PC-9 (cell line): ENCODE measurements at regions not wholly inside any gene's neighbourhood (a gene's known extent, or its start where the extent isn't known, plus 50 kb on each side); places are given as distances from the start of the nearest gene placed in this dataset.

Source experiments
- CTCF ChIP-seq: fragments of 200-600 bp; sonication (generic); conservative IDR thresholded peaks from 2 replicates; pipeline ENCODE4 v1.6.1; 2017; ENCODE audit warnings: mixed run types, antibody characterized with exemption, mild to moderate bottlenecking, moderate library complexity
- EZH2 ChIP-seq: fragments of 200-600 bp; sonication (generic); IDR thresholded peaks from 2 replicates; pipeline ENCODE4 v1.8.0; 2017; ENCODE audit warnings: antibody characterized with exemption, low read depth

GRCh38 chr5:168024306-168024705 lies 267.1 kb upstream of the WWC1 start:
- TF ChIP-seq CTCF (no peak), EZH2 (no peak)
